ENCODE measurements at regions not wholly inside any gene's neighbourhood (a gene's known extent, or its start where the extent isn't known, plus 50 kb on each side); places are given as distances from the start of the nearest gene placed in this dataset.

- TF ChIP-seq CTCF (IDR thresholded peaks at IDR 0.05; ENCODE audit: insufficient read depth, low read depth, low read length) (no peak), EZH2 (IDR thresholded peaks at IDR 0.05; ENCODE audit: insufficient read depth, low read length) (no peak)
These were observed 250.2 kb downstream of the C12orf50 start for GRCh38 chr12:87779016-87779415.

All from astrocyte (in vitro differentiated cells and primary cell).